ENCODE measurements at regions not wholly inside any gene's neighbourhood (a gene's known extent, or its start where the extent isn't known, plus 50 kb on each side); places are given as distances from the start of the nearest gene placed in this dataset.
"Not testable (repeated sequence)": the region's sequence is repeated elsewhere in the genome, so short reads cannot be mapped to it uniquely, and the experiment has no call there.

DNA sequence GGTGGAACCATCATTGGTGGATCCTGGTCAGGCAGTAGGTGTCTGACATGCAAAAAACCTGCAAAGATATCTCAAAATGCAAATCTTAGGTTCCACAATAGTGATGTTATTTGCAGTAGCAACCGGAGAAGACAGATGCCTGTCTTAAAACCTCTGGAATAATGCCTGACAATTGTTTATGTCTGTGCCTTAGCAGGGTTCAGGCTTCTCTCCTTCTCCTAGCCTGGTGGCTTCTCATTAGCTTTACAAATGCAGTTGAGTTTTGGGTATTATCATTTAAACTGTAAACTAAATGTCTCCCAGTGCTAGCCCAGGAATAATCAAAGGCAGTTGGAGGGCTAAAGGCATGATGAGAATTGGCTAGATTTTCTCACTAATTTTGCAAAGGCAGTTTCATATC lies 146.3 kb upstream of the NRG3 start:
- ChIA-PET POLR2A (ENCODE audit: partially characterized antibody) (no interaction called here), CTCF (ENCODE audit: partially characterized antibody) (no interaction called here)
- Histone ChIP-seq H3K4me3 (ENCODE audit: low read length in 2 of 2) (no peak overlapping the region), H3K9me3 (ENCODE audit: control insufficient read depth in 1 of 2, low read length in 2 of 2) (no peaks in the 10 kb centered on the region), H3K36me3 (ENCODE audit: insufficient read depth, low read length) (no peaks in the 10 kb centered on the region), H3K27me3 (ENCODE audit: insufficient read depth, low read length) (no peaks in the 10 kb centered on the region), H3K27ac (ENCODE audit: low read depth, low read length) (no peak overlapping the region), H3K4me1 (ENCODE audit: insufficient read depth, low read length) (no peaks in the 10 kb centered on the region)
- intact Hi-C loops (cut with micrococcal nuclease), result no loop called here
- no peak overlapping the region for H3K27ac Mint-ChIP-seq
- H3K36me3 Mint-ChIP-seq, result no peaks in the 10 kb centered on the region
- peaks cover 0 to 13% (median 5%) of the 10 kb centered on the region in 8 donors for H3K9me3 Mint-ChIP-seq
- no peak for DNase-seq
- no peaks in the 10 kb centered on the region for H3K27me3 Mint-ChIP-seq
- no peaks in the 10 kb centered on the region for H3K4me1 Mint-ChIP-seq
- no peak overlapping the region for H3K4me3 Mint-ChIP-seq

DNA sequence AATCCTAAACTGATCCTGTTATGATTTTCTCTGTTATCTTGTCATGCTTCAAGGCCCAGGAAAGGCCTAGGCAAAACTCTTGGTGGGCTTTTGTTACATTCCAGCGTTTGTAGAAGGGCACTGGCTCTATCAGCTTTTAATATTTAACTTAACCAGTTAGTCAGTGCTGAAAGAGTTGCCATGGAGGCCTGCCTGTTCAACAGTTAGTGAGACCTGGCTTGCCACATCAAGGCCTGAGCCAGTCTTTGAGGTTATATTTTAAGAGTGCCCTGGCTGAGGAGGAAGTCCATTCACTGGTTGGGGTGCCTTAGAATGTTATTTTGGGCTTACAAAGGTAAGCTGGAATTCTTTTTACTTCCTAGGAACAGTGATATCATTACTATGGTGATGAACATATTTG lies 144.1 kb upstream of the NRG3 start:
- no peaks in the 10 kb centered on the region for H3K36me3 ChIP-seq (ENCODE audit: insufficient read depth, low read length)
- DNase-seq, result no peak
- no peaks in the 10 kb centered on the region for H3K4me1 Mint-ChIP-seq
- H3K4me3 Mint-ChIP-seq, result no peak overlapping the region
- ChIA-PET CTCF (ENCODE audit: partially characterized antibody) (no interaction called here), POLR2A (ENCODE audit: partially characterized antibody) (no interaction called here)
- H3K27me3 ChIP-seq (ENCODE audit: insufficient read depth, low read length), result no peaks in the 10 kb centered on the region
- H3K27ac ChIP-seq (ENCODE audit: low read depth, low read length), result no peak overlapping the region
- no peak overlapping the region for H3K27ac Mint-ChIP-seq
- no peaks in the 10 kb centered on the region for H3K27me3 Mint-ChIP-seq
- no peaks in the 10 kb centered on the region for H3K9me3 ChIP-seq (ENCODE audit: control insufficient read depth in 1 of 2, low read length in 2 of 2)
- intact Hi-C loops (cut with micrococcal nuclease), result no loop called here
- H3K36me3 Mint-ChIP-seq, result no peaks in the 10 kb centered on the region
- H3K4me3 ChIP-seq (ENCODE audit: low read length in 2 of 2), result no peak overlapping the region
- no peaks in the 10 kb centered on the region for H3K4me1 ChIP-seq (ENCODE audit: insufficient read depth, low read length)
- H3K9me3 Mint-ChIP-seq, result peaks cover 0 to 13% (median 7%) of the 10 kb centered on the region in 8 donors

DNA sequence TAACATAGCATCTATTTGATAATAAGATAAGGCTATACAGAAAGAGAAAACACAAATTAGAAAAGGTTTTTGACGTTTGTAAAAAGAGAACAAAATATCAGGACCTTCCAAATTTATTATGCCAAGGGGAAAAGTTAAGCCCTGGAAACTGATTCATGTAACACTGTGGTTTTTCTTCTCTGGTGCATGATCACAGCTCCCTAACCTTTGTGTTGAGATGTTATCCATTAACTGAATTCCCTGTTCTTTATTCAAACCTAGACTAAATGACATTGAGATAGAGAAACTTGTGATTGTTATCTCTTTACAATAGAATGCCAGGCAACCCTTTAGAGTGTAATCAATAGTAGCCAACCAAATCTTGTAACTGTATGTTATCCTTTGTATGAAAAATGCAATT lies 141.5 kb upstream of the NRG3 start:
- Mint-ChIP-seq H3K27me3 (no peaks in the 10 kb centered on the region), H3K27ac (no peak overlapping the region), H3K4me1 (no peaks in the 10 kb centered on the region), H3K9me3 (peaks cover 0 to 24% (median 16%) of the 10 kb centered on the region in 8 donors), H3K36me3 (no peaks in the 10 kb centered on the region), H3K4me3 (no peak overlapping the region)
- Histone ChIP-seq H3K4me3 (ENCODE audit: low read length in 2 of 2) (no peak overlapping the region), H3K4me1 (ENCODE audit: insufficient read depth, low read length) (no peaks in the 10 kb centered on the region), H3K36me3 (ENCODE audit: insufficient read depth, low read length) (no peaks in the 10 kb centered on the region), H3K27ac (ENCODE audit: low read depth, low read length) (no peak overlapping the region), H3K9me3 (ENCODE audit: control insufficient read depth in 1 of 2, low read length in 2 of 2) (no peaks in the 10 kb centered on the region), H3K27me3 (ENCODE audit: insufficient read depth, low read length) (no peaks in the 10 kb centered on the region)
- intact Hi-C loops (cut with micrococcal nuclease), result no loop called here
- ChIA-PET POLR2A (ENCODE audit: partially characterized antibody) (no interaction called here), CTCF (ENCODE audit: partially characterized antibody) (no interaction called here)
- no peak for DNase-seq

DNA sequence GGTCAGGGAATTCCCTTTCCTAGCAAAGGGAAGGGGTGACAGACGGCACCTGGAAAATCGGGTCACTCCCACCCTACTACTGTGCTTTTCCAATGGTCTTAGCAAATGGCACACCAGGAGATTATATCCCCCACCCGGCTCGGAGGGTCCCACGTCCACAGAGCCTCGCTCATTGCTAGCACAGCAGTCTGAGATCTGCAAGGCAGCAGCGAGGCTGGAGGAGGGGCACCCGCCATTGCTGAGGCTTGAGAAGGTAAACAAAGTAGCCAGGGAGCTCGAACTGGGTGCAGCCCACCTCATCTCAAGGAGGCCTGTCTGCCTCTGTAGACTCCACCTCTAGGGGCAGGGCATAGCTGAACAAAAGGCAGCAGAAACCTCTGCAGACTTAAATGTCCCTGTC lies 139.8 kb upstream of the NRG3 start:
- H3K9me3 Mint-ChIP-seq, result peaks cover 2 to 29% (median 16%) of the 10 kb centered on the region in 8 donors
- CTCF ChIA-PET (ENCODE audit: partially characterized antibody); H3K4me3 ChIP-seq (ENCODE audit: low read length in 2 of 2); H3K4me1 Mint-ChIP-seq; H3K36me3 Mint-ChIP-seq; H3K36me3 ChIP-seq (ENCODE audit: insufficient read depth, low read length); H3K4me3 Mint-ChIP-seq; H3K4me1 ChIP-seq (ENCODE audit: insufficient read depth, low read length); H3K9me3 ChIP-seq (ENCODE audit: control insufficient read depth in 1 of 2, low read length in 2 of 2); H3K27ac Mint-ChIP-seq; H3K27me3 Mint-ChIP-seq; H3K27ac ChIP-seq (ENCODE audit: low read depth, low read length); intact Hi-C loops (cut with micrococcal nuclease); H3K27me3 ChIP-seq (ENCODE audit: insufficient read depth, low read length); POLR2A ChIA-PET (ENCODE audit: partially characterized antibody): not testable (repeated sequence)
- DNase-seq, result peak in 1 of 5 donors; percentile 35

DNA sequence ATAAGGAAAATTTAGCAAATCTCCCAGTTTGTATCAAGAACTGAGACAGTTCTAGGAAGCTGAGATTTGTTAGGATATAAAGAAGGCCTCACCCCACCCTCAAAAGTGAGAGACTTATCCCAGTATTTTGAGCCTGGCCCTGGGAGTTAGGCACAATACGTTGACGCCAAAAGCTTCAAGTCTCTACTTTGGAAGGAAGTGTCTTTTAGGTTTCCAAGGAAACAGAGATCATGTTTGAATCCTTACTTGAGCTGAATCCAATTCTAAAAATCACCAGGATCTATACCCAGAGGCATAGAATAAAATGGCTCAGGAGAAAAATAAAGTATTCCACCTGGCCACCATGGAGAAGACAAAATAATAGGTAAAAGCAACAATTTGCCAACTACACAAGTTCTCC lies 115.9 kb upstream of the NRG3 start:
- H3K4me1 Mint-ChIP-seq, result no peaks in the 10 kb centered on the region
- H3K27ac Mint-ChIP-seq, result no peak overlapping the region
- H3K4me3 Mint-ChIP-seq, result no peak overlapping the region
- no peak for DNase-seq
- intact Hi-C loops (cut with micrococcal nuclease), result no loop called here
- H3K4me3 ChIP-seq (ENCODE audit: low read length in 2 of 2), result no peak overlapping the region
- H3K36me3 ChIP-seq (ENCODE audit: insufficient read depth, low read length), result no peaks in the 10 kb centered on the region
- no peak overlapping the region for H3K27ac ChIP-seq (ENCODE audit: low read depth, low read length)
- no peaks in the 10 kb centered on the region for H3K36me3 Mint-ChIP-seq
- peaks cover 0 to 8% (median 3%) of the 10 kb centered on the region in 8 donors for H3K9me3 Mint-ChIP-seq
- H3K27me3 Mint-ChIP-seq, result no peaks in the 10 kb centered on the region
- no peaks in the 10 kb centered on the region for H3K4me1 ChIP-seq (ENCODE audit: insufficient read depth, low read length)
- POLR2A ChIA-PET (ENCODE audit: partially characterized antibody), result no interaction called here
- CTCF ChIA-PET (ENCODE audit: partially characterized antibody), result no interaction called here
- no peaks in the 10 kb centered on the region for H3K9me3 ChIP-seq (ENCODE audit: control insufficient read depth in 1 of 2, low read length in 2 of 2)
- no peaks in the 10 kb centered on the region for H3K27me3 ChIP-seq (ENCODE audit: insufficient read depth, low read length)

DNA sequence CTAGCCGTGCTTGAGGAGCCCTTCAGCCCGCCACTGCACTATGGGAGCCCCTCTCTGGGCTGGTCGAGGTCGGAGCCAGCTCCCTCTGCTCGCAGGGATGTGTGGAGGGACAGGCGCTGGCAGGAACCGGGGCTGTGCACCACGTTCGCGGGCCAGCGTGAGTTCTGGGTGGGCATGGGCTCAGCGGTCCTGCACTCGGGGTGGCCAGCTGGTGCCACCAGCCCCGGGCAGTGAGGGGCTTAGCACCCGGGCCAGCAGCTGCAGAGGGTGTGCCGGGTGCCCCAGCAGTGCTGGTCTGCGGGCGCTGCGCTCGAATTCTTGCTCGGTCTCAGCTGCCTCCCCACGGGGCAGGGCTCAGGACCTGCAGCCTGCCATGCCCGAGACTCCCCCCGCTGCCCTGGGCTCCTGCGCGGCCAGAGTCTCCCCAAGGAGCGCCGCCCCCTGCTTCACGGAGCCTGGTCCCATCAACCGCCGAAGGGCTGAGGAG lies 90.8 kb upstream of the NRG3 start:
- intact Hi-C loops (cut with micrococcal nuclease), result no loop called here
- no peak for DNase-seq
- Mint-ChIP-seq H3K27me3 (no peaks in the 10 kb centered on the region), H3K27ac (no peak overlapping the region), H3K4me3 (no peak overlapping the region), H3K4me1 (no peaks in the 10 kb centered on the region), H3K36me3 (no peaks in the 10 kb centered on the region), H3K9me3 (peaks cover 0 to 9% (median 5%) of the 10 kb centered on the region in 8 donors)
- Histone ChIP-seq H3K27ac (ENCODE audit: low read depth, low read length) (no peak overlapping the region), H3K9me3 (ENCODE audit: control insufficient read depth in 1 of 2, low read length in 2 of 2) (no peaks in the 10 kb centered on the region), H3K4me1 (ENCODE audit: insufficient read depth, low read length) (no peaks in the 10 kb centered on the region), H3K36me3 (ENCODE audit: insufficient read depth, low read length) (no peaks in the 10 kb centered on the region), H3K4me3 (ENCODE audit: low read length in 2 of 2) (no peak overlapping the region), H3K27me3 (ENCODE audit: insufficient read depth, low read length) (no peaks in the 10 kb centered on the region)
- POLR2A ChIA-PET (ENCODE audit: partially characterized antibody), result no interaction called here
- CTCF ChIA-PET (ENCODE audit: partially characterized antibody), result no interaction called here

DNA sequence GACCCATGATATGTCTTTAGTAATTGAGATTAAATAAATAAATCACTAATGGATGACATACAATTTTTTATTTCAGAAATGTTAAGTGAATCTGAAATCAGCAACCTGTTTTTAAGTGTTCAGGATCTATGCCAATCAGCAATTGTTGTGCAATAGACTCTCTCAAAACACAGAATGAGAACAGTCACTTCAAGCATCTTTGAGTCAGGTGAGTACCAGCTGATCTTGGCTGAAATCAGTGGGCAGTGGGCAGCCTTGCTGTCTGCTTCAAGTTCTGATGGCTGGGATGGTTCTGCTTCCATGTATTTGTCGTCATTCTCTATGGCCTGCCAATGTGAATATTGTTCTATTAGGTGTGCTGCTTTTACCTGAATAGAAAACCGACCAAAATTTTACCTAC lies 82.3 kb upstream of the NRG3 start:
- H3K9me3 ChIP-seq (ENCODE audit: control insufficient read depth in 1 of 2, low read length in 2 of 2), result no peaks in the 10 kb centered on the region
- H3K4me1 ChIP-seq (ENCODE audit: insufficient read depth, low read length), result no peaks in the 10 kb centered on the region
- Mint-ChIP-seq H3K27ac (no peak overlapping the region), H3K27me3 (no peaks in the 10 kb centered on the region), H3K9me3 (peaks cover 0 to 7% (median 4%) of the 10 kb centered on the region in 8 donors), H3K4me3 (no peak overlapping the region), H3K4me1 (no peaks in the 10 kb centered on the region), H3K36me3 (no peaks in the 10 kb centered on the region)
- no peak for DNase-seq
- intact Hi-C loops (cut with micrococcal nuclease), result no loop called here
- H3K36me3 ChIP-seq (ENCODE audit: insufficient read depth, low read length), result no peaks in the 10 kb centered on the region
- H3K4me3 ChIP-seq (ENCODE audit: low read length in 2 of 2), result no peak overlapping the region
- CTCF ChIA-PET (ENCODE audit: partially characterized antibody), result no interaction called here
- no peaks in the 10 kb centered on the region for H3K27me3 ChIP-seq (ENCODE audit: insufficient read depth, low read length)
- POLR2A ChIA-PET (ENCODE audit: partially characterized antibody), result no interaction called here
- H3K27ac ChIP-seq (ENCODE audit: low read depth, low read length), result no peak overlapping the region

DNA sequence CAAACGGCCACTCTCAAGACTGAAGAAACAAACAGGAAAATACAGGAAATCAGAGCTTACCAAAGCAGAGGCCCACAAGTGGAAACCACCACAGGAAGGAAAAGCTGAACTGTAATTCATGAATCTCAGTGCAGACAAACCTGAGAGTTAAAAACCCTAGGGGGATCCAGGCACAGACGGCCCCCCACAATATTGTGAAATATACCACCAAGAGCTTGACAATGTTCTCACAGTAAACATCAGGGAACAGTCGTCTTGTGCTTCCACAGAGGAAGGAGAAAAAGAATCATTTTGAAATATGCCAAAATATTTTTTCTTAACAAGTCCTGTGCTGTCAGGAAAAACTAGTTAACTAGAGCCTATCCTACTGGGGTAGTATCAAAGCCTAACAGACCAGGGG lies 68.2 kb upstream of the NRG3 start:
- POLR2A ChIA-PET (ENCODE audit: partially characterized antibody), result no interaction called here
- Mint-ChIP-seq H3K4me3 (no peak overlapping the region), H3K36me3 (no peaks in the 10 kb centered on the region), H3K4me1 (no peaks in the 10 kb centered on the region), H3K9me3 (peaks cover 0 to 32% (median 18%) of the 10 kb centered on the region in 8 donors), H3K27me3 (no peaks in the 10 kb centered on the region), H3K27ac (no peak overlapping the region)
- Histone ChIP-seq H3K36me3 (ENCODE audit: insufficient read depth, low read length) (no peaks in the 10 kb centered on the region), H3K4me3 (ENCODE audit: low read length in 2 of 2) (no peak overlapping the region), H3K27me3 (ENCODE audit: insufficient read depth, low read length) (no peaks in the 10 kb centered on the region), H3K4me1 (ENCODE audit: insufficient read depth, low read length) (no peaks in the 10 kb centered on the region), H3K9me3 (ENCODE audit: control insufficient read depth in 1 of 2, low read length in 2 of 2) (no peaks in the 10 kb centered on the region), H3K27ac (ENCODE audit: low read depth, low read length) (no peak overlapping the region)
- intact Hi-C loops (cut with micrococcal nuclease), result no loop called here
- no peak for DNase-seq
- CTCF ChIA-PET (ENCODE audit: partially characterized antibody), result no interaction called here
